GM19452 (cell line): ENCODE measurements at regions not wholly inside any gene's neighbourhood (a gene's known extent, or its start where the extent isn't known, plus 50 kb on each side); places are given as distances from the start of the nearest gene placed in this dataset.

ENCODE experiments used
- ATAC-seq: cut with Tn5 transposase; IDR thresholded peaks from one replicate; pipeline ENCODE4 v1.9.1; 2021; ENCODE audit not compliant: unreplicated experiment

GRCh38 chr5:143471041-143471509 lies 67.6 kb upstream of the NR3C1 start:
- ATAC-seq: no peak

DNA sequence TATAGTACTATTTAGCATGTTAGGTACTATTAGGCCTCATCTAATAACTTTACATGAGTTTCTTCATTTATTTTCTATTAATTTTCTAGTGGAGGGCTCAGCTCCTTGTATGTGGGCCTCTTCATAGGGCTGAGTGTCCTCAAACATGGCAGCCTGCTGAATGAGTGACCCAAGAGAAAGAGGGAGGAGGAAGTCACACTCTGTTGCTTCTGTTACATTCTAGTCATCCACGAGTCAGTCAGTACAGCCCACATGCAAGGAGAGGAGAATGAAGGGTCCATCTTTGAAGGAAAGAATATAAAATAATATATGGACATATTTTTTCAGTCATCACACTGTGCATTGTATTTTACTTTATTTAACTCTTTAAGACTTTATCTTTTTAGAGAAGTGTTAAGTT lies 66.6 kb upstream of the NR3C1 start:
- ATAC-seq: no peak

DNA sequence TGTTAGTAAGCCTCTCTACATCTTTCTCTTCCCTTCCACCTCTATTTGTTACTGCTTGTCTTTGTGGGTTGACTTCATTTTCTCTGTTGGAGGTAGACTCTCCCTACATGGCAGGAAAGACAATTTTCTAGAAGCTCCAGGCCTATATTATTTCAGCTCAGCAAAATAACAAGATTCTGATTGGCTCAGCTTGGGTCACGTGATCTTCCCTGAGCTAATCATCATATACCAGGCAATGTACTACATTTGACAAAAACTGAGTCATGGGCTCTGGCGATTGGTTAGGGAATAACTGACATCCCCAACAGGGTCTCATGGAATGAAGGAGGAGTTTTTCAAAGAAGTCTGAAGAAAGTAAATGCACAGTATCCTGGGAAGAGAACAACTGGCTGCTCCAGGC lies 65.6 kb upstream of the NR3C1 start:
- no peak for ATAC-seq

DNA sequence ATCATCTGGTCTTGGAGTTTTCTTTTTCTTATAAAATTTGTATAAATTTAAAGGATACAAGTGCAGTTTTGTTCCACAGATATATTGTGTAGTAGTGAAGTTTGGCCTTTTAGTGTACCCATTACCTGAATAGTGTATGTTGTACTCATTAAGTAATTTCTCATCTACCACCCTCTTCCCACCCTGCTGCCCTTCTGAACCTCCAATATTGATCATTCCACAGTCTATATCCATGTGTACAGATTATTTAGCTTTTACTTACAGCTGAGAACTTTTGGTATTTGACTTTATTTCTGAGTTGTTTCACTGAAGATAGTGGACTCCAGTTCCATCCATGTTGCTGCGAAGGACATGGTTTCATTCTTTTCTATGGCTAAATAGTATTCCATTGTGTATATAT lies 63.1 kb upstream of the NR3C1 start:
- no peak for ATAC-seq

- ATAC-seq: no peak
Measured at GRCh38 chr5:143464723-143465490, 61.4 kb upstream of the NR3C1 start.

GRCh38 chr5:143462431-143462830 lies 58.9 kb upstream of the NR3C1 start:
- ATAC-seq: no peak

- no peak for ATAC-seq
Measured at GRCh38 chr5:143459433-143459832, 55.9 kb upstream of the NR3C1 start.

DNA sequence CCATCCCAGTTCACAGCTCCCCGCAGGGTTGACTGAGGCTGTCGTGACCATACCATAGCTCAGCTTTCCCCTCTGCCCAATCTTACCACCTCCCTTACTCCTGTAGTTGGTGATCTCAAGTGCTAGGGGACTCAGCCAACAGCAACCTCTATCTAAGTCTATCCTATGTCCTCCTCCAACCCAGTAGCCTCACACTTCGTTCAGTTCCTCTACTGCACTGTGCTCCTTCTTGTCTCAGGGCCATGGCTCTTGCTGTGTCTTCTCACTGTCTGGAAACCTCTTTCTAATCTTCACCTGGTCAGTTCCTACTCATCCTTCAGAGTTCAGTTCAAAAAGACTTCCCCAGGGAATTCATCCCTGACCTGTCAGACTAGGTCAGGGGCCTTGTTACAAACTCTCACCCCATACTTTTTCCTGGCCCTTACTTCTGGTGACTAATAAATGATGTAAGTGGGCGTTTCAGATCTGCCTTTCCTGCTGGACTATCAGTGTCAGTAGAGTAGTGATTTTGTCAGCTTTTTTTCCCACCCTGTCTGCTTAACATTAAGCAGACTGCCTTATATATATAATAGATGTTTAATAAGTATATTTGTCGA lies 53.6 kb upstream of the NR3C1 start:
- no peak for ATAC-seq

DNA sequence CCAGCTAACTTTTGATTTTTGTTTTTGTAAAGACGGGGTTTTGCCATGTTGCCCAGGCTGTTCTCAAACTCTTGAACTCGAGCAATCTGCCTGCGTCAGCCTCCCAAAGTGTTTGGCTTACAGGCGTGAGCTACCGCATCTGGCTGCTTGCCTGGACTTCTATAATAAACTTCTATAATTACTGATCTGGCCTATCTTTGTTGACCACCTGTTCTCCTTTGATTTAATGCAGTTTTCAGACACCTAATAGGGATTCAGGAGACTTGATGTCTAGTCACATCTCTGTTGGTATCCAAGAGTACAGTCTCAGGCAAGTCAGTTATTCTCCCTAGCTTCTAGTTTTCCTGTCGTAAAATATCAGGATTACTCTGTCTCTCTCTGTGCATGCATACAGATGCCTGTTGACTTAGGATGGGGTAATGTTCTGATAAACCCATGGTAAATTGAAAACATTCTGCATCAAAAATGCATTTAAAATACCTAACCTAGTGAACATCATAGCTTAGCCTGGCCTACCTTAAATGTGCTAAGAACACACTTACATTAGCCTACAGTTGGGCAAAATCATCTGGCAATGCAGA lies 51.5 kb upstream of the NR3C1 start:
- ATAC-seq: no peak

DNA sequence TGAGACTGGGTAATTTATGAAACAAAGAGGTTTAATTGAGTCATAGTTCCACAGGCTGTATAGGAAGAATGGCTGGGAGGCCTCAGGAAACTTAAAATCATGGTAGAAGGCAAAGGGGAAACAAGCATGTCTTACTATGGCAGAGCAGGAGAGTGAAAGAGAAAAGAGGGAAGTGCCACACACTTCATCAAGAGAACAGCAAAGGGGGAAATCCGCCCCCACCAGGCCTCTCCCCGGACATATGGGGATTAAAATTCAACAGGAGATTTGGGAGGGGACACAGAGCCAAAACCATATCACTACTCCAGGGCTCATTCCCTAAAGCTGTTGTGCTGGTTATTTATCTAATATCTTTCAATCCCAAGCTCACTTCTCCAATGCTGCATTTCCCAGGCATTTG lies 50.2 kb upstream of the NR3C1 start:
- ATAC-seq: no peak
